Stomach (tissue), 8 donors: ENCODE measurements at regions not wholly inside any gene's neighbourhood (a gene's known extent, or its start where the extent isn't known, plus 50 kb on each side); places are given as distances from the start of the nearest gene placed in this dataset.
A peak's percentile ranks its signal among the peaks of the same experiment; 100 is the strongest.
"Not testable (repeated sequence)": the region's sequence is repeated elsewhere in the genome, so short reads cannot be mapped to it uniquely, and the experiment has no call there.

Experiments used
- DNase-seq, 2 donors: peaks; one replicate each; pipeline versions ENCODE4 v3.0.0 to v3.0.0-alpha.2; 2013 to 2019
- H3K27ac ChIP-seq, 5 donors: fragments of 200-600 bp in 4 of 5; sonication (generic) in 4 of 5; one replicate each; pipeline ENCODE4 v1.5.1; 2013 to 2019; ENCODE audit warnings: mild to moderate bottlenecking in 1 of 5, moderate library complexity in 1 of 5
- H3K27me3 ChIP-seq, 3 donors: fragments of 200-600 bp; sonication (generic); one replicate each; pipeline ENCODE4 v1.5.1; 2017 to 2019; ENCODE audit warnings: mixed run types in 1 of 3
- H3K36me3 ChIP-seq, 4 donors: fragments of 200-600 bp; sonication (generic); 1 replicate in 3 of 4; 2 replicates in 1 of 4; pipeline ENCODE4 v1.5.1; 2016 to 2019
- H3K4me1 ChIP-seq, 4 donors: fragments of 200-600 bp; sonication (generic); one replicate each; pipeline ENCODE4 v1.5.1; 2016 to 2019
- H3K4me3 ChIP-seq, 4 donors: fragments of 200-600 bp; sonication (generic) in 3 of 4; one replicate each; pipeline ENCODE4 v1.5.1; 2016 to 2019; ENCODE audit warnings: mild to moderate bottlenecking in 1 of 4
- H3K9me3 ChIP-seq, 4 donors: fragments of 200-600 bp; sonication (generic); one replicate each; pipeline ENCODE4 v1.5.1; 2016 to 2019
- CTCF ChIP-seq, 7 experiments: fragments of 450-650 bp in 4 of 7; fragments of 200-600 bp in 3 of 7; sonication (generic) in 3 of 7; IDR thresholded peaks; one replicate each; pipeline ENCODE4 v1.5.1; 2016 to 2019; ENCODE audit warnings: antibody characterized with exemption in 7 of 7, control low read depth in 2 of 7, mild to moderate bottlenecking in 1 of 7
- EP300 ChIP-seq: sonication (generic); formaldehyde crosslinking; IDR thresholded peaks from one replicate; pipeline ENCODE4 v1.6.1; 2017; ENCODE audit warnings: antibody characterized with exemption
- POLR2A ChIP-seq, 4 donors: fragments of 450-650 bp; IDR thresholded peaks; one replicate each; pipeline ENCODE4 v1.6.1; 2016; ENCODE audit warnings: antibody characterized with exemption in 4 of 4, control low read depth in 2 of 4, mild to moderate bottlenecking in 1 of 4, moderate library complexity in 1 of 4
- POLR2AphosphoS5 ChIP-seq, 3 donors: sonication (generic); formaldehyde crosslinking; IDR thresholded peaks; one replicate each; pipeline ENCODE4 v1.6.1; 2016; ENCODE audit warnings: antibody characterized with exemption in 3 of 3
- WGBS, 5 donors: extraction: QIAGEN DNeasy Blood & Tissue Kit in 3 of 5; methylation state at CpG; one replicate each; pipeline versions ENCODE4 v1.1.5 to v1.1.7; 2013 to 2018; 5-methylcytosine and 5-hydroxymethylcytosine counted together
- intact Hi-C: fragments of 100-400 bp; cut with DNase I; formaldehyde crosslinking; loops from one replicate; pipeline ENCODE4 v1.15.1; 2023; ENCODE audit warnings: low total_unique reads
- donor health status: healthy with polysubstance abuse.
- donor health status: Bipolar disorder and iron deficiency.
- donor health status: healthy.

GRCh38 chr22:44622147-44622427 is 79.9 kb upstream of the PRR5 start:
- 23 to 46% (median 35%) methylated on average over 4 to 8 of the region's 8 CpGs for WGBS, 5 donors
- intact Hi-C loops: no loop called here
- peaks cover 6 to 84% (median 32%) of the 10 kb centered on the region in 3 donors for H3K27me3 ChIP-seq

GRCh38 chr22:44621401-44622146 is 80.4 kb upstream of the PRR5 start:
- Histone ChIP-seq H3K4me3 (no peak overlapping the region), H3K27me3 (peaks cover 6 to 82% (median 29%) of the 10 kb centered on the region in 3 donors), H3K36me3 (no peaks in the 10 kb centered on the region), H3K27ac (no peak overlapping the region), H3K9me3 (no peaks in the 10 kb centered on the region), H3K4me1 (peaks cover 6 to 16% (median 11%) of the 10 kb centered on the region in 4 donors)
- TF ChIP-seq POLR2AphosphoS5 (IDR thresholded peaks at IDR 0.05): no peak
- TF ChIP-seq POLR2A (IDR thresholded peaks at IDR 0.05): no peak
- TF ChIP-seq EP300: no peak
- TF ChIP-seq CTCF (IDR thresholded peaks at IDR 0.05): no peak
- 77 to 89% (median 84%) methylated on average over 18 to 21 of the region's 21 CpGs for WGBS, 5 donors
- no peak for DNase-seq
- intact Hi-C loops: no loop called here

More at GRCh38 chr22:44622147-44622427, 79.9 kb upstream of the PRR5 start:
- Histone ChIP-seq H3K4me3 (no peak overlapping the region), H3K36me3 (no peaks in the 10 kb centered on the region), H3K4me1 (peaks cover 6 to 16% (median 11%) of the 10 kb centered on the region in 4 donors), H3K27ac (no peak overlapping the region), H3K9me3 (no peaks in the 10 kb centered on the region)
- TF ChIP-seq CTCF (IDR thresholded peaks at IDR 0.05) (no peak), EP300 (no peak), POLR2A (IDR thresholded peaks at IDR 0.05) (no peak), POLR2AphosphoS5 (IDR thresholded peaks at IDR 0.05) (no peak)
- peak in 1 of 2 donors; percentile 68 for DNase-seq

- TF ChIP-seq CTCF (IDR thresholded peaks at IDR 0.05) (no peak), POLR2A (IDR thresholded peaks at IDR 0.05) (no peak), EP300 (no peak), POLR2AphosphoS5 (IDR thresholded peaks at IDR 0.05) (no peak)
- intact Hi-C loops: no loop called here
Observed at GRCh38 chr22:44620841-44621257, 81.2 kb upstream of the PRR5 start.

GRCh38 chr22:44620129-44620840 is 81.7 kb upstream of the PRR5 start:
- TF ChIP-seq EP300 (no peak), POLR2AphosphoS5 (IDR thresholded peaks at IDR 0.05) (no peak), POLR2A (IDR thresholded peaks at IDR 0.05) (no peak), CTCF (IDR thresholded peaks at IDR 0.05) (no peak)
- DNase-seq: peak; percentile 55 to 94
- Histone ChIP-seq H3K27ac (peak overlapping the region in 1 of 5 donors; percentile 17), H3K4me3 (peak overlapping the region in 2 of 4 donors; percentile 18 to 25), H3K27me3 (peaks cover 6 to 78% (median 27%) of the 10 kb centered on the region in 3 donors), H3K4me1 (peaks cover 6 to 11% (median 9%) of the 10 kb centered on the region in 4 donors), H3K9me3 (peaks cover 0 to 4% (median under 1%) of the 10 kb centered on the region in 4 donors), H3K36me3 (no peaks in the 10 kb centered on the region)
- intact Hi-C loops: no loop called here
- 7 to 10% (median 8%) methylated on average over 29 to 48 of the region's 48 CpGs for WGBS, 5 donors

More at GRCh38 chr22:44620841-44621257, 81.2 kb upstream of the PRR5 start:
- WGBS, 5 donors: 50 to 63% (median 58%) methylated on average over 9 to 13 of the region's 13 CpGs
- H3K4me1 ChIP-seq: peaks cover 6 to 11% (median 9%) of the 10 kb centered on the region in 4 donors
- peaks cover 6 to 83% (median 29%) of the 10 kb centered on the region in 3 donors for H3K27me3 ChIP-seq
- H3K27ac ChIP-seq: no peak overlapping the region
- H3K4me3 ChIP-seq: no peak overlapping the region
- H3K36me3 ChIP-seq: no peaks in the 10 kb centered on the region
- H3K9me3 ChIP-seq: no peaks in the 10 kb centered on the region
- DNase-seq: no peak

- 57 to 70% (median 63%) methylated on average over 16 of the region's 16 CpGs for whole genome bisulfite sequencing, 5 donors
- H3K4me1 ChIP-seq: peaks cover 6 to 11% (median 9%) of the 10 kb centered on the region in 4 donors
- DNase-seq, H3K36me3 ChIP-seq, intact Hi-C loops: not testable (repeated sequence)
- H3K9me3 ChIP-seq: peaks cover 1 to 10% (median 7%) of the 10 kb centered on the region in 4 donors
- H3K4me3 ChIP-seq: peak overlapping the region in 1 of 4 donors; percentile 25
- H3K27ac ChIP-seq: peak overlapping the region in 1 of 5 donors; percentile 17
- H3K27me3 ChIP-seq: peaks cover 6 to 73% (median 21%) of the 10 kb centered on the region in 3 donors
Observed at GRCh38 chr22:44619560-44620128, 82.4 kb upstream of the PRR5 start.

GRCh38 chr22:44618910-44619309 is 83.1 kb upstream of the PRR5 start:
- H3K4me1 ChIP-seq: peaks cover 6 to 11% (median 9%) of the 10 kb centered on the region in 4 donors
- DNase-seq, H3K36me3 ChIP-seq, H3K4me3 ChIP-seq, intact Hi-C loops, H3K27ac ChIP-seq: not testable (repeated sequence)
- WGBS, 5 donors: 86 to 95% (median 91%) methylated on average over 6 of the region's 6 CpGs
- peaks cover 2 to 18% (median 14%) of the 10 kb centered on the region in 4 donors for H3K9me3 ChIP-seq
- peaks cover 6 to 66% (median 21%) of the 10 kb centered on the region in 3 donors for H3K27me3 ChIP-seq
